GM11168 (cell line): ENCODE measurements at regions not wholly inside any gene's neighbourhood (a gene's known extent, or its start where the extent isn't known, plus 50 kb on each side); places are given as distances from the start of the nearest gene placed in this dataset.

Source experiments
- in situ Hi-C: fragments of 300-500 bp; cut with MboI; formaldehyde crosslinking; loops from one replicate; pipeline ENCODE4 v1.12.0; 2022; ENCODE audit warnings: low sequenced_read_pairs; ENCODE audit not compliant: unreplicated experiment

GRCh38 chr14:53214384-53214783 is 61.3 kb upstream of the DDHD1 start:
- in situ Hi-C loops, result no loop called here

GRCh38 chr14:53213761-53214160 is 60.6 kb upstream of the DDHD1 start:
- in situ Hi-C loops, result no loop called here

- in situ Hi-C loops, result no loop called here
These were observed 56.2 kb upstream of the DDHD1 start for GRCh38 chr14:53209370-53209769.
